ENCODE measurements at regions not wholly inside any gene's neighbourhood (a gene's known extent, or its start where the extent isn't known, plus 50 kb on each side); places are given as distances from the start of the nearest gene placed in this dataset.

DNA sequence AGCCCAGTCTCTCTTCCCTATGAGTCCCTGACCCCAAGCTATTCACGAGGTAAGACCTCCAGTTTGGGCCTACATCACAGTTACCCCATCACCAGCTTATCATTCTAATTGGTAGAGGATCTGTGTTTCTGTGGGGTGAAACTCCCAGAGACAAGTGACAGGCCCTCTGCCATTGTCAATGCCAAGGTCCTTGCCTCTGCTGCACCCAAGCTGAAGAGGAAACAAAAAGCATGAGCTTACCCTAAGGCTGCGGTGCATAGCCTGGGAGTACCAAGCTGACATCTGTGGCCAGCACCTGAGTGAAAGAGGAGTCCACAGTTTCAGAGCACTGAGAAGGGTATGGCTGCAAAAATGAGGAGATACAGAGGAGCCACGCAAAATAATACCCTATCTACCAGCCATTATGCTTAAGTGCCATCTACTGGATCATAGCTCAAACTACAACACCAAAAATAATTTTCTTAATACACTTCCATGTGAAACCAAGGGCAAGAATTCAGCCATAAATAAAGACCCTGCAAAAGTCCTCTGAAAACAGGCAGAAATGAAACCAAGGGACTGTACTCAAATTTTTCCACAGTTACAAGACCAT, 62.3 kb upstream of the ANO5 start:
- TF ChIP-seq, protein P1, sequence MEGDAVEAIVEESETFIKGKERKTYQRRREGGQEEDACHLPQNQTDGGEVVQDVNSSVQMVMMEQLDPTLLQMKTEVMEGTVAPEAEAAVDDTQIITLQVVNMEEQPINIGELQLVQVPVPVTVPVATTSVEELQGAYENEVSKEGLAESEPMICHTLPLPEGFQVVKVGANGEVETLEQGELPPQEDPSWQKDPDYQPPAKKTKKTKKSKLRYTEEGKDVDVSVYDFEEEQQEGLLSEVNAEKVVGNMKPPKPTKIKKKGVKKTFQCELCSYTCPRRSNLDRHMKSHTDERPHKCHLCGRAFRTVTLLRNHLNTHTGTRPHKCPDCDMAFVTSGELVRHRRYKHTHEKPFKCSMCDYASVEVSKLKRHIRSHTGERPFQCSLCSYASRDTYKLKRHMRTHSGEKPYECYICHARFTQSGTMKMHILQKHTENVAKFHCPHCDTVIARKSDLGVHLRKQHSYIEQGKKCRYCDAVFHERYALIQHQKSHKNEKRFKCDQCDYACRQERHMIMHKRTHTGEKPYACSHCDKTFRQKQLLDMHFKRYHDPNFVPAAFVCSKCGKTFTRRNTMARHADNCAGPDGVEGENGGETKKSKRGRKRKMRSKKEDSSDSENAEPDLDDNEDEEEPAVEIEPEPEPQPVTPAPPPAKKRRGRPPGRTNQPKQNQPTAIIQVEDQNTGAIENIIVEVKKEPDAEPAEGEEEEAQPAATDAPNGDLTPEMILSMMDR (IDR thresholded peaks at IDR 0.05): no peak
- no peak for DNase-seq (ENCODE audit: low spot score)
- no peak for ATAC-seq (ENCODE audit: low FRiP score)

DNA sequence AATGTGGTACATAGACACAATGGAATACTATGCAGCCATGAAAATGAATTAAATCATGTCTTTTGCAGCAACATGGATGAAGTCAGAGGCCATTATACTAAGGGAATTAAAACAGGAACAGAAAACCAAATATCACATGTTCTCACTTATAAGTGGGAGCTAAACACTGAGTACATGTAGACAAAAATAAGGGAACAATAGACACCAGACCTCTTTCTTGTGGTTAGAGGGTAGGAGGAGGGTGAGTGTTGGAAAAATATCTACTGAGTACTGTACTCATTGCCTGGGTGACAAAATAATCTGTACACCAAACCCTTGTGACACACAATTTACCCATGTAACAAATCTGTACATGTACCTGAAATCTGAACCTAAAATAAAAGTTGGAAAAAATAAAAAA, 59.1 kb upstream of the ANO5 start:
- DNase-seq (ENCODE audit: low spot score): no peak
- TF ChIP-seq, protein P1 (IDR thresholded peaks at IDR 0.05): no peak
- ATAC-seq (ENCODE audit: low FRiP score): no peak

DNA sequence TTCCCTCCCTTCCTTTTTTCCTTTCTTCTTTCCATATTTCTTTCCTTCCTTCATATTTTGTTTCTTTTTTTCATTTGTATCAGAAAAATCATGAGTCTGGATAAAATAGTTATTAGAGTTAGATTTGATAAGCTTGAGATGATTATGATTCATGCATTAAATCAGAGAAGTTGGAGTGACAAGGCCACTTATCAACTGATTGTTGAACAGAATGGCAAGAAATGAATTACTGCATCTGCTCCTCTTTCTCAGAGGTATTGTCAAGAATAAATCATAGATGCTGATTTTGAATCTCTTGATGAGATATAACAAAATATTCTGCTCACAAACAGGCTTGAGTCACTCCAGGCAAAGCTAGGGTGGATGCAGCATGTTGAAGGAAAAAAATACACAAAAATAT, 54.6 kb upstream of the ANO5 start:
- no peak for DNase-seq (ENCODE audit: low spot score)
- TF ChIP-seq, protein P1 (IDR thresholded peaks at IDR 0.05): no peak

More for the DNA sequence above, 54.6 kb upstream of the ANO5 start:
- ATAC-seq (ENCODE audit: low FRiP score): no peak
